A673 (cell line): ENCODE measurements at regions not wholly inside any gene's neighbourhood (a gene's known extent, or its start where the extent isn't known, plus 50 kb on each side); places are given as distances from the start of the nearest gene placed in this dataset.

Experiments used
- BruUV-seq: library from RNA; stranded (reverse); fragments of 400-500 nt; replicated peaks from 2 replicates; lab custom pipeline; 2021; lab: Mats Ljungman, UMichigan
- CTCF ChIA-PET: fragments of 300-600 bp; sonication (Branson Sonifier 250); formaldehyde crosslinking; loops from one replicate; lab custom pipeline; 2022; ENCODE audit warnings: antibody characterized with exemption; lab: Charles Lee
- POLR2A ChIA-PET: fragments of 300-600 bp; sonication (Branson Sonifier 250); formaldehyde crosslinking; loops from one replicate; lab custom pipeline; 2022; ENCODE audit warnings: antibody characterized with exemption; ENCODE audit not compliant: low non-redundant PET; lab: Charles Lee
- DNase-seq: peaks from one replicate; pipeline ENCODE4 v3.0.0-alpha.2; 2015; ENCODE audit warnings: low spot score
- H3K27ac ChIP-seq: fragments of 200-600 bp; sonication (generic); 2 replicates; pipeline ENCODE4 v1.5.1; 2016; ENCODE audit warnings: mixed run types, low read depth, mild to moderate bottlenecking, mixed read lengths, antibody characterized with exemption, low read length; ENCODE audit not compliant: poor library complexity, severe bottlenecking
- H3K27me3 ChIP-seq: fragments of 200-600 bp; sonication (generic); replicated peaks from 2 replicates; pipeline ENCODE4 v1.6.1; 2017; ENCODE audit warnings: mixed run types, low read depth, mild to moderate bottlenecking, mixed read lengths, antibody characterized with exemption, low read length; ENCODE audit not compliant: insufficient read depth, poor library complexity
- H3K36me3 ChIP-seq: fragments of 200-600 bp; sonication (generic); 2 replicates; pipeline ENCODE4 v1.6.1; 2016; ENCODE audit warnings: mixed run types, mild to moderate bottlenecking, mixed read lengths, antibody characterized with exemption, low read length; ENCODE audit not compliant: insufficient read depth, poor library complexity, severe bottlenecking
- H3K4me1 ChIP-seq: fragments of 200-600 bp; sonication (generic); 2 replicates; pipeline ENCODE4 v1.6.1; 2017; ENCODE audit warnings: mixed run types, mild to moderate bottlenecking, mixed read lengths, antibody characterized with exemption, low read length; ENCODE audit not compliant: insufficient read depth, poor library complexity, severe bottlenecking
- H3K4me3 ChIP-seq: fragments of 200-600 bp; sonication (generic); 2 replicates; pipeline ENCODE4 v1.5.1; 2016; ENCODE audit warnings: low read depth, mixed run types, mild to moderate bottlenecking, mixed read lengths, low read length; ENCODE audit not compliant: poor library complexity, severe bottlenecking
- H3K9me3 ChIP-seq: fragments of 200-600 bp; sonication (generic); 2 replicates; pipeline ENCODE4 v1.6.1; 2016; ENCODE audit warnings: mixed run types, low read depth, mild to moderate bottlenecking, mixed read lengths, antibody characterized with exemption, low read length; ENCODE audit not compliant: poor library complexity, severe bottlenecking
- CTCF ChIP-seq: fragments of 300-800, 200-600 bp; sonication (generic); conservative IDR thresholded peaks from 2 replicates; pipeline ENCODE4 v1.5.1; 2017; ENCODE audit warnings: low read depth, mild to moderate bottlenecking, antibody characterized with exemption, low read length, moderate library complexity, mixed read lengths
- EZH2 ChIP-seq: fragments of 200-600 bp; sonication (generic); IDR thresholded peaks from 2 replicates; pipeline ENCODE4 v1.6.1; 2017; ENCODE audit warnings: borderline replicate concordance, low read depth, mild to moderate bottlenecking, mixed read lengths, antibody characterized with exemption, low read length; ENCODE audit not compliant: poor library complexity, severe bottlenecking
- intact Hi-C: fragments of 100-400 bp; cut with micrococcal nuclease; formaldehyde crosslinking; loops from one replicate; pipeline ENCODE4 v1.10.0; 2022; ENCODE audit not compliant: unreplicated experiment

GRCh38 chr6:19009769-19010168 is 622.6 kb downstream of the RNF144B start:
- no peaks in the 10 kb centered on the region for H3K9me3 ChIP-seq
- TF ChIP-seq EZH2 (no peak), CTCF (no peak)
- no peaks in the 10 kb centered on the region for H3K27me3 ChIP-seq
- intact Hi-C loops: no loop called here
- ChIA-PET POLR2A (no interaction called here), CTCF (interaction anchor here (0.5 kb wide), 1 partner anchor 19 kb away, joined by 10 read pairs; no protein-coding TSS in a partner anchor)
- no TSS peak for BruUV-seq
- H3K27ac ChIP-seq: no peak overlapping the region
- no peak for DNase-seq
- H3K4me3 ChIP-seq: no peak overlapping the region
- H3K36me3 ChIP-seq: no peaks in the 10 kb centered on the region
- H3K4me1 ChIP-seq: no peaks in the 10 kb centered on the region

GRCh38 chr6:19013026-19013705 is 626.0 kb downstream of the RNF144B start:
- DNase-seq: peak; percentile 19
- no peaks in the 10 kb centered on the region for H3K9me3 ChIP-seq
- no peaks in the 10 kb centered on the region for H3K36me3 ChIP-seq
- no peaks in the 10 kb centered on the region for H3K4me1 ChIP-seq
- H3K27me3 ChIP-seq: no peaks in the 10 kb centered on the region
- intact Hi-C loops: no loop called here
- ChIA-PET POLR2A (no interaction called here), CTCF (no interaction called here)
- no TSS peak for BruUV-seq
- TF ChIP-seq EZH2: no peak
- TF ChIP-seq CTCF: no peak
- H3K27ac ChIP-seq: no peak overlapping the region
- H3K4me3 ChIP-seq: no peak overlapping the region

- peak; percentile 70 for DNase-seq
- ChIA-PET CTCF (interaction anchor here (0.6 to 1.3 kb wide), 4 partner anchors 16 to 1032 kb away, joined by 3 to 7 read pairs (median 4); no protein-coding TSS in a partner anchor), POLR2A (interaction anchor here (0.5 kb wide), 1 partner anchor 813 kb away, joined by 4 read pairs; no protein-coding TSS in a partner anchor)
- Histone ChIP-seq H3K9me3 (no peaks in the 10 kb centered on the region), H3K36me3 (no peaks in the 10 kb centered on the region), H3K27me3 (no peaks in the 10 kb centered on the region), H3K27ac (no peak overlapping the region), H3K4me3 (no peak overlapping the region), H3K4me1 (no peaks in the 10 kb centered on the region)
- BruUV-seq: no TSS peak
- intact Hi-C loops: loop anchor here (2.0 to 10.0 kb wide), 3 partner anchors 610 to 1030 kb away; no protein-coding TSS in a partner anchor
- peak; percentile 71 for TF ChIP-seq CTCF
- no peak for TF ChIP-seq EZH2
Measured at GRCh38 chr6:19024737-19025136, 637.6 kb downstream of the RNF144B start.
